ENCODE measurements at regions not wholly inside any gene's neighbourhood (a gene's known extent, or its start where the extent isn't known, plus 50 kb on each side); places are given as distances from the start of the nearest gene placed in this dataset.

DNA sequence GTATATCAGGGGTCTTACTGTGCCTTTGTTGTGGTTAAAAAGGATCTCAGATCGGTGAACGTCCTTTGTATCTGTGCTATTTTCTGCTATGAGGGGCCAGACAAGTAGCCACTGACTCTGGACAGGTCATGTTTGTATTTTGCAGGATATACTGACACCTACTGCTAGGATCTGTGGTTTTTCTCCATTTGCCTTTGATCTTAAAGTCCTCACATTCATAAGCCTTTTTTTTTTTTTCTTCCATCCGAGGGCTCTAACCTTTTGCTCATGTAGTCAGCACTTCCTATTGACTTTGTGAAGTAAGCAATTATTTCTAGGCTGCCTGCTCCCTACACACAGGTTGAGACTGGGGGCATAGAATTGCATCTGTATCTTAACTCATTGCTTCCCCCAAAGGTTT lies 106.2 kb downstream of the SLITRK5 start (continued):
- TF ChIP-seq E2F6 (IDR thresholded peaks at IDR 0.05; ENCODE audit: borderline replicate concordance in 1 of 2, extremely low read depth in 1 of 2, insufficient read depth in 1 of 2, insufficient read length in 1 of 2, low read depth in 1 of 2, low read length in 1 of 2, poor library complexity in 1 of 2, severe bottlenecking in 1 of 2): no peak
- TF ChIP-seq NFIX (CRISPR knock-in tag; IDR thresholded peaks at IDR 0.05; ENCODE audit: low read depth): no peak
- TF ChIP-seq ELF4 (CRISPR knock-in tag; IDR thresholded peaks at IDR 0.05): no peak

DNA sequence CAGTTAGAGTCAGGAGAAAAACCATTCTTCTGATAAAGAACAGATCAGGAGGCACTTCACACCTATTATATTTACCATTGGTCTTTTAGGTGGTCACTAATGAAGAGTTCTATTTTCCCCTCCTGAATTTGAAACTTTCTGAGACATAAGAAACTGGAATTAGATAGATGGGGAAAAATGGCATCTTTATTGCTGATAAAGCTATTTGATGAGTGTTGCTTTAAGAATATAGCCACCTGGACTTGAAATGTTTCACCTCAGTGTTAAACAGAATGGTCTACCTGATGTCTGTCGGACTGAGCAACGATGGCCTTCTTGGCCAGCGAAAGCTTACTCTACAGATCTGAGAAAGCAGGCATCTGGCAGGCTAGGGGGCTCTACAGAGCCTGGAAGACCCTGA lies 107.0 kb downstream of the SLITRK5 start:
- intact Hi-C loops (cut with micrococcal nuclease): no loop called here

More for the DNA sequence above, 107.0 kb downstream of the SLITRK5 start:
- FAIRE-seq (no peak), DNase-seq (ENCODE audit: extremely low read depth in 1 of 4, low spot score in 3 of 4) (no peak), ATAC-seq (no peak)
- Histone ChIP-seq H3K4me3 (no peak overlapping the region), H3K4me1 (replicated peaks in 1 of 2; ENCODE audit: control insufficient read depth in 2 of 2, insufficient read depth in 2 of 2, low read length in 2 of 2) (no peaks in the 10 kb centered on the region), H3K4me2 (ENCODE audit: insufficient read depth, low read length) (no peak overlapping the region), H2AFZ (ENCODE audit: low read depth, low read length) (no peak overlapping the region), H3K36me3 (ENCODE audit: control insufficient read depth, insufficient read depth, low read length) (no peaks in the 10 kb centered on the region), H4K20me1 (replicated peaks; ENCODE audit: control insufficient read depth, insufficient read depth, low read length) (no peaks in the 10 kb centered on the region), H3K9ac (ENCODE audit: insufficient read depth in 1 of 2, low read depth in 2 of 2, low read length in 2 of 2) (no peak overlapping the region), H3K9me3 (replicated peaks; ENCODE audit: control insufficient read depth, insufficient read depth, low read depth, low read length) (no peaks in the 10 kb centered on the region), H3K27ac (ENCODE audit: extremely low read depth, low read depth, low read length) (no peak overlapping the region), H3K79me2 (ENCODE audit: control insufficient read depth, insufficient read depth, low read length) (no peaks in the 10 kb centered on the region), H3K27me3 (ENCODE audit: control insufficient read depth in 2 of 2, insufficient read depth in 2 of 2, low read length in 2 of 2) (no peaks in the 10 kb centered on the region), H3K9me1 (ENCODE audit: control insufficient read depth, insufficient read depth, low read length) (no peaks in the 10 kb centered on the region)
- TF ChIP-seq GTF2A2 (tag; IDR thresholded peaks at IDR 0.05) (no peak), NR3C1 (CRISPR knock-in tag; IDR thresholded peaks at IDR 0.05) (no peak), SAFB (IDR thresholded peaks at IDR 0.05; ENCODE audit: borderline replicate concordance, low read depth, low read length) (no peak), KAT7 (CRISPR knock-in tag; IDR thresholded peaks at IDR 0.05; ENCODE audit: borderline replicate concordance) (no peak), PTTG1 (tag; IDR thresholded peaks at IDR 0.05; ENCODE audit: low read depth) (no peak), ZNF655 (CRISPR knock-in tag; IDR thresholded peaks at IDR 0.05) (no peak), SMAD1 (IDR thresholded peaks at IDR 0.05; ENCODE audit: low read depth, low read length, partially characterized antibody) (no peak), ZNF696 (CRISPR knock-in tag; conservative IDR thresholded peaks at IDR 0.05) (no peak), ZNF140 (CRISPR knock-in tag; IDR thresholded peaks at IDR 0.05) (no peak), CEBPB (tag; IDR thresholded peaks at IDR 0.05) (no peak)
- TF ChIP-seq, protein P1, sequence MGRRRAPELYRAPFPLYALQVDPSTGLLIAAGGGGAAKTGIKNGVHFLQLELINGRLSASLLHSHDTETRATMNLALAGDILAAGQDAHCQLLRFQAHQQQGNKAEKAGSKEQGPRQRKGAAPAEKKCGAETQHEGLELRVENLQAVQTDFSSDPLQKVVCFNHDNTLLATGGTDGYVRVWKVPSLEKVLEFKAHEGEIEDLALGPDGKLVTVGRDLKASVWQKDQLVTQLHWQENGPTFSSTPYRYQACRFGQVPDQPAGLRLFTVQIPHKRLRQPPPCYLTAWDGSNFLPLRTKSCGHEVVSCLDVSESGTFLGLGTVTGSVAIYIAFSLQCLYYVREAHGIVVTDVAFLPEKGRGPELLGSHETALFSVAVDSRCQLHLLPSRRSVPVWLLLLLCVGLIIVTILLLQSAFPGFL (CRISPR knock-in tag; IDR thresholded peaks at IDR 0.05): no peak
- 0% methylated on average over 3 of the region's 3 CpGs for WGBS (ENCODE audit: insufficient coverage, low coverage, missing lambda C conversion rate)
- CTCF ChIA-PET (ENCODE audit: low intra/inter-chr PET ratio): no interaction called here
- in situ Hi-C loops (cut with MboI): no loop called here
- POLR2A ChIA-PET: no interaction called here
- BruUV-seq (replicated peaks): no TSS peak

All from K562 (cell line).